OCI-LY3 (cell line): ENCODE measurements at regions not wholly inside any gene's neighbourhood (a gene's known extent, or its start where the extent isn't known, plus 50 kb on each side); places are given as distances from the start of the nearest gene placed in this dataset.
"Not testable (repeated sequence)": the region's sequence is repeated elsewhere in the genome, so short reads cannot be mapped to it uniquely, and the experiment has no call there.

Experiments
- H2AFZ ChIP-seq: fragments of 200-600, 300-600 bp; shearing (Covaris generic); 2 replicates; pipeline ENCODE4 v1.6.0; 2014; ENCODE audit warnings: antibody characterized with exemption, low read depth, low read length
- H3K27ac ChIP-seq: fragments of 200-600, 300-600 bp; sonication (generic); 2 replicates; pipeline ENCODE4 v1.5.1; 2014; ENCODE audit warnings: mild to moderate bottlenecking, low read length, moderate library complexity, mixed read lengths
- H3K27me3 ChIP-seq: fragments of 200-600, 300-600 bp; sonication (generic); 2 replicates; pipeline ENCODE4 v1.6.1; 2014; ENCODE audit warnings: low read depth, low read length, mixed read lengths
- H3K36me3 ChIP-seq: fragments of 200-600, 300-600 bp; sonication (generic); replicated peaks from 2 replicates; pipeline ENCODE3; 2014; ENCODE audit warnings: low read depth, low read length, mixed read lengths
- H3K4me1 ChIP-seq: fragments of 300-600, 200-600 bp; sonication (generic); 2 replicates; pipeline ENCODE4 v1.6.1; 2014; ENCODE audit warnings: low read length, mixed read lengths
- H3K4me2 ChIP-seq: fragments of 200-600, 300-600 bp; sonication (generic); 2 replicates; pipeline ENCODE4 v1.6.1; 2014; ENCODE audit warnings: low read length, mixed read lengths
- H3K4me3 ChIP-seq: fragments of 300-600, 200-600 bp; sonication (generic); 2 replicates; pipeline ENCODE4 v1.5.1; 2014; ENCODE audit warnings: antibody characterized with exemption, mild to moderate bottlenecking, low read length, moderate library complexity
- H3K79me2 ChIP-seq: fragments of 300-600, 200-600 bp; shearing (Covaris generic); 2 replicates; pipeline ENCODE4 v1.6.1; 2014; ENCODE audit warnings: mild to moderate bottlenecking, low read length, mixed read lengths
- H3K9ac ChIP-seq: fragments of 300-600, 200-600 bp; shearing (Covaris generic); 2 replicates; pipeline ENCODE4 v1.6.0; 2014; ENCODE audit warnings: mild to moderate bottlenecking, low read length, moderate library complexity
- H3K9me3 ChIP-seq: fragments of 200-600, 300-600 bp; shearing (Covaris generic); 2 replicates; pipeline ENCODE4 v1.6.1; 2014; ENCODE audit warnings: low read length, mixed read lengths; ENCODE audit not compliant: insufficient read depth
- H4K20me1 ChIP-seq: fragments of 200-600, 300-600 bp; sonication (generic); 2 replicates; pipeline ENCODE4 v1.6.1; 2016; ENCODE audit warnings: low read length, mixed read lengths; ENCODE audit not compliant: insufficient read depth
- CTCF ChIP-seq: fragments of 200-600, 300-600 bp; sonication (generic); IDR thresholded peaks from 2 replicates; pipeline ENCODE4 v1.5.1; 2014; ENCODE audit warnings: antibody characterized with exemption, low read length, low read depth
- EZH2phosphoT487 ChIP-seq: fragments of 200-600 bp; shearing (Covaris generic); IDR thresholded peaks from 2 replicates; pipeline ENCODE4 v1.6.1; 2018; ENCODE audit warnings: antibody characterized with exemption, mixed run types, low read depth

DNA sequence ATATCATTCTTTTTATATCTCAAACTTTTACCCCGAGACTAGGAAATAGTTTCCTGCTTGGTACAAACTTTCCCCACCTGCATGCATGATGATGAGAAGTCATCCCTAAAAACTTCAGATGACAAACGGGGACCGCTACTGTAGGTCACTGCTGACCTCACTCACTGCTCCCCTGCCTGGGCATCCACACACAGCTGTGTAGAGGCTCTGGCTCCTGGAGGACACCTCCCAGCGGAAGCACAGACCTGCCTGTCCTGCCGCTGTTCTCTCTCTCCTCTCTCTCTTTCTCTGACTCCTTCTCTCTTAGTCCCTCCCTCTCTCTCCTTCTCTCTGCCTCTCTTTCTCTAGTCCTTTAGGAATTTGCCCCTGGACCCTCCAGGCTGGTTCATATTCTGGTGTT is 202.9 kb upstream of the PITRM1 start:
- Histone ChIP-seq H4K20me1 (no peaks in the 10 kb centered on the region), H3K9me3 (no peaks in the 10 kb centered on the region), H3K4me1 (no peaks in the 10 kb centered on the region), H3K9ac (no peak overlapping the region), H2AFZ (no peak overlapping the region), H3K4me3 (no peak overlapping the region), H3K27me3 (no peaks in the 10 kb centered on the region), H3K4me2 (no peak overlapping the region), H3K79me2 (no peaks in the 10 kb centered on the region), H3K27ac (no peak overlapping the region), H3K36me3 (no peaks in the 10 kb centered on the region)
- no peak for TF ChIP-seq CTCF
- no peak for TF ChIP-seq EZH2phosphoT487

DNA sequence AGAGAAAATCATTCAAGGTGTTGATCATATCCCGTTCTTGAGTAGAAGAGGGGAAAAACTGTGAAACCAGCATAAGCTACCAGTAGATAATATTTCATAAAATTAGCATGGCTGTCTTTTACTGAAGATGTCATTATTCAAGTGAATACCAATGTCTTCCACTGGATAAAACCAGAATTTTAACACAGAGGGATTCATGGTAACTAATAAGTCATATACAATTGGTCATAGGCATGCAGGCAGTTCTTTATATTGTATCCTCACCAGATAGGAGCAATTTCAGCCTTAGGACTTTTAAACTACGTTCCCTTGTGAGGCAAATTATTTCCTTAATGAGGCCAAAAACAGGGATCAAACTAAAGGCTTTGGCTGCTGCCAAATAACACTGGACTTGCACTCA is 202.3 kb upstream of the PITRM1 start:
- H4K20me1 ChIP-seq, result no peaks in the 10 kb centered on the region
- no peaks in the 10 kb centered on the region for H3K79me2 ChIP-seq
- H3K4me2 ChIP-seq, result no peak overlapping the region
- no peaks in the 10 kb centered on the region for H3K27me3 ChIP-seq
- H3K27ac ChIP-seq, result no peak overlapping the region
- no peak overlapping the region for H2AFZ ChIP-seq
- no peaks in the 10 kb centered on the region for H3K4me1 ChIP-seq
- no peak overlapping the region for H3K4me3 ChIP-seq
- no peaks in the 10 kb centered on the region for H3K9me3 ChIP-seq
- no peak for TF ChIP-seq CTCF
- H3K9ac ChIP-seq, result no peak overlapping the region
- H3K36me3 ChIP-seq, result no peaks in the 10 kb centered on the region

GRCh38 chr10:3373374-3374027 is 200.9 kb upstream of the PITRM1 start:
- H3K79me2 ChIP-seq, H2AFZ ChIP-seq, H3K36me3 ChIP-seq, H3K27ac ChIP-seq, H4K20me1 ChIP-seq, H3K4me2 ChIP-seq, H3K4me3 ChIP-seq, H3K27me3 ChIP-seq, H3K4me1 ChIP-seq, H3K9ac ChIP-seq, H3K9me3 ChIP-seq: not testable (repeated sequence)

- Histone ChIP-seq H4K20me1 (no peaks in the 10 kb centered on the region), H3K27ac (no peak overlapping the region), H3K4me1 (no peaks in the 10 kb centered on the region), H3K9ac (no peak overlapping the region), H3K4me2 (no peak overlapping the region), H3K79me2 (no peaks in the 10 kb centered on the region), H3K36me3 (no peaks in the 10 kb centered on the region), H2AFZ (no peak overlapping the region), H3K4me3 (no peak overlapping the region), H3K27me3 (no peaks in the 10 kb centered on the region), H3K9me3 (no peaks in the 10 kb centered on the region)
- TF ChIP-seq CTCF, result no peak
- TF ChIP-seq EZH2phosphoT487, result no peak
Measured at GRCh38 chr10:3372281-3372680, 199.7 kb upstream of the PITRM1 start.

GRCh38 chr10:3371624-3372023 is 199.0 kb upstream of the PITRM1 start:
- not testable (repeated sequence) for H3K27me3 ChIP-seq, H3K9me3 ChIP-seq, H3K79me2 ChIP-seq, H3K4me2 ChIP-seq, H3K36me3 ChIP-seq, H2AFZ ChIP-seq, H3K27ac ChIP-seq, H3K4me3 ChIP-seq, H4K20me1 ChIP-seq, H3K4me1 ChIP-seq, H3K9ac ChIP-seq
